Heart left ventricle (tissue), 13 donors: ENCODE measurements at regions not wholly inside any gene's neighbourhood (a gene's known extent, or its start where the extent isn't known, plus 50 kb on each side); places are given as distances from the start of the nearest gene placed in this dataset.

ENCODE experiments used
- POLR2A ChIP-seq, 2 donors: fragments of 450-650 bp; IDR thresholded peaks; one replicate each; pipeline ENCODE4 v1.6.1; 2017; ENCODE audit warnings: antibody characterized with exemption in 2 of 2, mild to moderate bottlenecking in 2 of 2, moderate library complexity in 2 of 2
- TF ChIP-seq, protein P1 (sequence below), 12 donors: fragments of 200-600 bp; sonication (generic) in 4 of 12; IDR thresholded peaks; one replicate each; pipeline versions ENCODE4 v1.5.0 to v1.8.0; 2018 to 2022; ENCODE audit warnings: antibody characterized with exemption in 12 of 12, mild to moderate bottlenecking in 5 of 12
- donor health status: ischemic (EF 13 %, LVEDD 7.1; RV severe dilation, severe dysfunction).
- donor health status: DM: no; HTN: yes; CAD: no.
- donor health status: DM: no; HTN: no; CAD: no.
- donor health status: ischemic (EF 25% LVEDD 6.9; RV normal size, moderate dysfunction).
- donor health status: ischemic (EF 25% LVEDD 5.7; RV mildly dilated, moderate dysfunction).
- donor health status: ischemic (EF 35%, LVEDD 5.7; RV mildly dilated, moderate dysfunction).
- donor health status: nonischemic (EF 11% LVEDD 7.7; RV severe dilation, severe dysfunction).
- donor health status: DM: yes; HTN: yes; CAD: no.
- donor health status: PGD.
- donor health status: ischemic (EF 29% LVEDD 5.4; RV normal size, mild dysfunction).
- donor health status: nonischemic (EF 23%, LVEDD 6.1; RV moderate dilation, normal function).

DNA sequence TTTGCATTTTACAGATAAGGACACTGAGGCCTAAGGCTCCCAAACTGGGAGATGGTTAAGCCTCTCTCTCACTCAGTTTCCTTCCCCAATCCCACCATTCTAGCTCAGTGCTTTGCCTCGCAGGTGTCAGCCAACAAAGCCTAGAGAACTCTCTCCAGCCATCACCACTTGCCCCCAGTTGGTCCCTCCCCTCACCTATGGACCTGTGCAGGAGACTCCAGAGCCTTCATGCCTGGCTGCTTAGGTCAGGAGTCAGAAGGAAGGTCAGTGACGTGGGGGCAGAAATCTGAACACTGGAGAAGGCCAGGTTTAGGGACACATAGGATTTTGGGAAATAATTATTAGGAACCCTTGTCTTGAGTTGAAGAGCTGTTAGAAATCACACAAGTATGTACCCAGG lies 295.3 kb downstream of the PTPRU start:
- TF ChIP-seq, protein P1, sequence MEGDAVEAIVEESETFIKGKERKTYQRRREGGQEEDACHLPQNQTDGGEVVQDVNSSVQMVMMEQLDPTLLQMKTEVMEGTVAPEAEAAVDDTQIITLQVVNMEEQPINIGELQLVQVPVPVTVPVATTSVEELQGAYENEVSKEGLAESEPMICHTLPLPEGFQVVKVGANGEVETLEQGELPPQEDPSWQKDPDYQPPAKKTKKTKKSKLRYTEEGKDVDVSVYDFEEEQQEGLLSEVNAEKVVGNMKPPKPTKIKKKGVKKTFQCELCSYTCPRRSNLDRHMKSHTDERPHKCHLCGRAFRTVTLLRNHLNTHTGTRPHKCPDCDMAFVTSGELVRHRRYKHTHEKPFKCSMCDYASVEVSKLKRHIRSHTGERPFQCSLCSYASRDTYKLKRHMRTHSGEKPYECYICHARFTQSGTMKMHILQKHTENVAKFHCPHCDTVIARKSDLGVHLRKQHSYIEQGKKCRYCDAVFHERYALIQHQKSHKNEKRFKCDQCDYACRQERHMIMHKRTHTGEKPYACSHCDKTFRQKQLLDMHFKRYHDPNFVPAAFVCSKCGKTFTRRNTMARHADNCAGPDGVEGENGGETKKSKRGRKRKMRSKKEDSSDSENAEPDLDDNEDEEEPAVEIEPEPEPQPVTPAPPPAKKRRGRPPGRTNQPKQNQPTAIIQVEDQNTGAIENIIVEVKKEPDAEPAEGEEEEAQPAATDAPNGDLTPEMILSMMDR (IDR thresholded peaks at IDR 0.05) = no peak
- no peak for TF ChIP-seq POLR2A (IDR thresholded peaks at IDR 0.05)
